ENCODE measurements at regions not wholly inside any gene's neighbourhood (a gene's known extent, or its start where the extent isn't known, plus 50 kb on each side); places are given as distances from the start of the nearest gene placed in this dataset.

DNA sequence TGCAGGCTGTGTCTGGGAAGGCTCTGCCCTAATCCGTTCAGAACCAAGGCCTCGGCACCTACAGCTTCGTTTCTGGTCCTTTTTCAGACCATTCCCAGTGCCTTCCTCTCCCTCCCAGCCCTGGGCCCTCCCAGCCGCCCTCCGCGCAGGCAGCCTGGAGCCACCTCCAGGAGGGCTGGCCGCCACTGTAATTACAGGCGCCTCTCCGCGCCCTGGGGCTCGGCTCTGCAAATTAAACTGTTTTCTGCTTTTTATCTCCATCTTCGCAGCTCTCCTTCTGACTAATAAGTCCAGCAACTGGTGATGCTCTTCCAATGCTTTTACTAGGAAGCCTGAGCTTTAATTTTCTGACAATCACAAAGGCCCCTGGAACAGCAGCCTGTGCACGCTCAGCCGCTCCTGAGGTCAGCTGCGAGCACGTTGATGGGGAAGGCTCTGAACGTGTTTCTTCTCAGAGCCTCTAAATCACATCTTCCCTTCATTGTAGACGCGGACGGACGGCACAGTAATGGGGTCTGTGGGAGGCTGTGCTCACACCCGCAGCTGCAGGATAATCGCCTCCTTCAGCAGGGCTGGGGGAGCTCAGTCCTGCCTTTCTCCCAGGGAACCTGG, 194.6 kb downstream of the DLL1 start (continued):
- TF ChIP-seq RXRA (IDR thresholded peaks at IDR 0.05; ENCODE audit: borderline replicate concordance, low read depth), result no peak
- TF ChIP-seq FOXJ3 (CRISPR knock-in tag; IDR thresholded peaks at IDR 0.05), result peak; percentile 68
- no peak for TF ChIP-seq PBX3 (IDR thresholded peaks at IDR 0.05)
- no peak for TF ChIP-seq FOXM1 (IDR thresholded peaks at IDR 0.05; ENCODE audit: low read depth)

DNA sequence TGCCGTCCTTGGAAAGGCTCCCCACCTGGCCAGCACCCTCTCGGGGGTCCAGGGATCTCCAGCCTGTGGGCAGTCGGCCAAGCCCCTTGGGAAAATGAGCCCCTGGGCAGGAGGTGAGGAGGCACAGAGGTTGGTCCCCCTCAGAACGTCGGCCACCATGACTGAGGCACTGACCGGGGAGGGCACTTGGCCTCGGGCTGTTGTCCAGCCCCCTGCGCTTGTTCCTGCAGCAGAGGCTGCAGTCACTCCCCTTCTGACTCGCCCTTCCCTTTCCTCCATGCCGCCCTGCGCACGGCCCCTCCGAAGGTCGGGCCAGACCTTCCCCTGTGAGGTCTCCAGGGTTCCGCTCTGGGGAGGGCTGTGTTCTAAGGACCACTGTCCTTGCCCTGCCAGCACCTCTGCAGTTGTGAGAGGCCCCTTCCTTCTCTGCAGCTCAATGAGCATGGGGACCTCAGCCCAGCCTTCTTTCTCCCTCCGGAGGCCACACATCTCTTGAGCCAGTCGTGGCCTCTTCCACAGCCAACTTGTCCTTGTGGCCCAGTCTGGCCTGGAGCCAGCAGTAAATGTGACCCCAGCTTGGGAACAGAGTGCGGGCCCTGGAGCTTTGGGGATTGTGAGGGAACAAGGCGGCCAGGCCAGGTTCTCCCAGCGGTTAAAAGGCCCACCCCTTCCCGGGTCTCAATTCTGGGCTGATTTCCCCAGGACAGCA, 195.5 kb downstream of the DLL1 start:
- Histone ChIP-seq H3K4me3 (ENCODE audit: low read depth in 2 of 2, low read length in 1 of 2) (no peak overlapping the region), H2AFZ (ENCODE audit: low read depth) (no peak overlapping the region), H3F3A (replicated peaks; ENCODE audit: insufficient read depth) (no peaks in the 10 kb centered on the region), H4K20me1 (ENCODE audit: insufficient read depth) (no peaks in the 10 kb centered on the region), H3K9me2 (no peaks in the 10 kb centered on the region), H3K4me2 (no peak overlapping the region), H3K9me3 (no peaks in the 10 kb centered on the region), H3K36me3 (replicated peaks in 1 of 2; ENCODE audit: control insufficient read depth in 1 of 2, insufficient read depth in 2 of 2, low read length in 1 of 2) (no peaks in the 10 kb centered on the region), H3K9ac (no peak overlapping the region), H3K27ac (ENCODE audit: low read depth in 2 of 2, low read length in 1 of 2) (no peak overlapping the region), H3K27me3 (ENCODE audit: insufficient read depth) (no peaks in the 10 kb centered on the region), H3K4me1 (ENCODE audit: control insufficient read depth in 1 of 2, insufficient read depth in 2 of 2, low read depth in 1 of 2, low read length in 1 of 2) (peaks cover 0 to 31% of the 10 kb centered on the region in 2 experiments; a peak in 1 of 4 replicates), H3K79me2 (ENCODE audit: insufficient read depth) (no peaks in the 10 kb centered on the region)
- ChIA-PET POLR2A (no interaction called here), CTCF (interaction anchor here (1.8 kb wide), 1 partner anchor 264 kb away, joined by 8 read pairs; no protein-coding TSS in a partner anchor)
- 65% methylated on average over 11 of the region's 21 CpGs for WGBS (ENCODE audit: low lambda C conversion rate)
- TF ChIP-seq TCF12 (IDR thresholded peaks at IDR 0.05) (no peak), MEF2A (IDR thresholded peaks at IDR 0.05; ENCODE audit: borderline replicate concordance, low read depth) (no peak), TEAD4 (IDR thresholded peaks at IDR 0.05; ENCODE audit: borderline replicate concordance, insufficient read depth) (no peak), EZH2phosphoT487 (IDR thresholded peaks at IDR 0.05; ENCODE audit: borderline replicate concordance, low read depth) (no peak), CTCF (IDR thresholded peaks at IDR 0.05) (no peak), EP300 (IDR thresholded peaks at IDR 0.05; ENCODE audit: borderline replicate concordance in 1 of 2, low read depth in 1 of 2, low read length in 1 of 2) (no peak), JUND (IDR thresholded peaks at IDR 0.05) (no peak), FOSL2 (IDR thresholded peaks at IDR 0.05; ENCODE audit: borderline replicate concordance, low read depth) (no peak), IRF3 (IDR thresholded peaks at IDR 0.05; ENCODE audit: low read depth, low read length) (no peak), GABPA (IDR thresholded peaks at IDR 0.05; ENCODE audit: low read depth) (no peak), ELF1 (IDR thresholded peaks at IDR 0.05) (no peak), GATA2 (CRISPR knock-in tag; IDR thresholded peaks at IDR 0.05) (no peak), CHD2 (IDR thresholded peaks at IDR 0.05; ENCODE audit: low read length, partially characterized antibody) (no peak), FOXJ3 (CRISPR knock-in tag; IDR thresholded peaks at IDR 0.05) (no peak), SMC3 (IDR thresholded peaks at IDR 0.05; ENCODE audit: low read depth, low read length) (no peak), NRF1 (IDR thresholded peaks at IDR 0.05; ENCODE audit: low read depth, low read length) (no peak)
- TF ChIP-seq, protein P1, sequence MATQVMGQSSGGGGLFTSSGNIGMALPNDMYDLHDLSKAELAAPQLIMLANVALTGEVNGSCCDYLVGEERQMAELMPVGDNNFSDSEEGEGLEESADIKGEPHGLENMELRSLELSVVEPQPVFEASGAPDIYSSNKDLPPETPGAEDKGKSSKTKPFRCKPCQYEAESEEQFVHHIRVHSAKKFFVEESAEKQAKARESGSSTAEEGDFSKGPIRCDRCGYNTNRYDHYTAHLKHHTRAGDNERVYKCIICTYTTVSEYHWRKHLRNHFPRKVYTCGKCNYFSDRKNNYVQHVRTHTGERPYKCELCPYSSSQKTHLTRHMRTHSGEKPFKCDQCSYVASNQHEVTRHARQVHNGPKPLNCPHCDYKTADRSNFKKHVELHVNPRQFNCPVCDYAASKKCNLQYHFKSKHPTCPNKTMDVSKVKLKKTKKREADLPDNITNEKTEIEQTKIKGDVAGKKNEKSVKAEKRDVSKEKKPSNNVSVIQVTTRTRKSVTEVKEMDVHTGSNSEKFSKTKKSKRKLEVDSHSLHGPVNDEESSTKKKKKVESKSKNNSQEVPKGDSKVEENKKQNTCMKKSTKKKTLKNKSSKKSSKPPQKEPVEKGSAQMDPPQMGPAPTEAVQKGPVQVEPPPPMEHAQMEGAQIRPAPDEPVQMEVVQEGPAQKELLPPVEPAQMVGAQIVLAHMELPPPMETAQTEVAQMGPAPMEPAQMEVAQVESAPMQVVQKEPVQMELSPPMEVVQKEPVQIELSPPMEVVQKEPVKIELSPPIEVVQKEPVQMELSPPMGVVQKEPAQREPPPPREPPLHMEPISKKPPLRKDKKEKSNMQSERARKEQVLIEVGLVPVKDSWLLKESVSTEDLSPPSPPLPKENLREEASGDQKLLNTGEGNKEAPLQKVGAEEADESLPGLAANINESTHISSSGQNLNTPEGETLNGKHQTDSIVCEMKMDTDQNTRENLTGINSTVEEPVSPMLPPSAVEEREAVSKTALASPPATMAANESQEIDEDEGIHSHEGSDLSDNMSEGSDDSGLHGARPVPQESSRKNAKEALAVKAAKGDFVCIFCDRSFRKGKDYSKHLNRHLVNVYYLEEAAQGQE (IDR thresholded peaks at IDR 0.05; ENCODE audit: low read depth, low read length), result no peak
- TF ChIP-seq, protein P2, sequence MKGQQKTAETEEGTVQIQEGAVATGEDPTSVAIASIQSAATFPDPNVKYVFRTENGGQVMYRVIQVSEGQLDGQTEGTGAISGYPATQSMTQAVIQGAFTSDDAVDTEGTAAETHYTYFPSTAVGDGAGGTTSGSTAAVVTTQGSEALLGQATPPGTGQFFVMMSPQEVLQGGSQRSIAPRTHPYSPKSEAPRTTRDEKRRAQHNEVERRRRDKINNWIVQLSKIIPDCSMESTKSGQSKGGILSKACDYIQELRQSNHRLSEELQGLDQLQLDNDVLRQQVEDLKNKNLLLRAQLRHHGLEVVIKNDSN (IDR thresholded peaks at IDR 0.05; ENCODE audit: borderline replicate concordance, low read depth), result no peak
- DNase-seq, result no peak

Data from SK-N-SH (cell line).